Aorta (tissue), 5 donors: ENCODE measurements at regions not wholly inside any gene's neighbourhood (a gene's known extent, or its start where the extent isn't known, plus 50 kb on each side); places are given as distances from the start of the nearest gene placed in this dataset.
"Not testable (repeated sequence)": the region's sequence is repeated elsewhere in the genome, so short reads cannot be mapped to it uniquely, and the experiment has no call there.

ENCODE experiments used
- ATAC-seq: fragments of 200-7000 bp; cut with Tn5 transposase; one replicate; pipeline ENCODE4 v1.9.1; 2022; ENCODE audit warnings: moderate library complexity; ENCODE audit not compliant: low FRiP score
- DNase-seq, 2 donors: peaks; one replicate each; pipeline ENCODE4 v3.0.0-alpha.2; 2020
- H3K27ac ChIP-seq, 2 donors: one replicate each; pipeline ENCODE4 v1.5.1; 2013; ENCODE audit warnings: low read length in 2 of 2, mild to moderate bottlenecking in 2 of 2, moderate library complexity in 2 of 2, control low read depth in 1 of 2, inconsistent platforms in 1 of 2, low read depth in 1 of 2
- H3K27me3 ChIP-seq, 2 donors: one replicate each; pipeline ENCODE4 v1.6.1; 2013; ENCODE audit warnings: control low read depth in 1 of 2, low read length in 1 of 2, mild to moderate bottlenecking in 1 of 2, moderate library complexity in 1 of 2; ENCODE audit not compliant: insufficient read depth in 2 of 2, control insufficient read depth in 1 of 2
- H3K36me3 ChIP-seq, 2 donors: one replicate each; pipeline ENCODE4 v1.6.1; 2013; ENCODE audit warnings: control low read depth in 1 of 2, low read length in 1 of 2, mild to moderate bottlenecking in 1 of 2; ENCODE audit not compliant: insufficient read depth in 2 of 2, control insufficient read depth in 1 of 2
- H3K4me1 ChIP-seq, 2 donors: one replicate each; pipeline ENCODE4 v1.6.1; 2013; ENCODE audit warnings: low read length in 2 of 2, control low read depth in 1 of 2, mild to moderate bottlenecking in 1 of 2, moderate library complexity in 1 of 2; ENCODE audit not compliant: insufficient read depth in 2 of 2, control insufficient read depth in 1 of 2
- H3K4me3 ChIP-seq, 2 donors: one replicate each; pipeline ENCODE4 v1.5.1; 2013; ENCODE audit warnings: low read length in 2 of 2, control low read depth in 1 of 2, mild to moderate bottlenecking in 1 of 2
- H3K9me3 ChIP-seq: one replicate; pipeline ENCODE4 v1.6.1; 2013; ENCODE audit warnings: mild to moderate bottlenecking, low read length; ENCODE audit not compliant: control insufficient read depth
- WGBS, 2 donors: extraction: QIAGEN DNeasy Blood & Tissue Kit; methylation state at CpG; one replicate each; pipeline ENCODE4 v1.1.7; 2013; 5-methylcytosine and 5-hydroxymethylcytosine counted together
- intact Hi-C, 2 donors: fragments of 100-400 bp; cut with DNase I; formaldehyde crosslinking; loops; one replicate each; pipeline versions ENCODE4 v1.14.2 to v1.15.0; 2022
- donor health status: healthy with polysubstance abuse.
- donor health status: Bipolar disorder and iron deficiency.
- donor health status: DM: no; HTN: no; CAD: no.
- donor health status: DM: no; HTN: no; CAD: no.
- donor health status: DM: yes; HTN: yes; CAD: no.

DNA sequence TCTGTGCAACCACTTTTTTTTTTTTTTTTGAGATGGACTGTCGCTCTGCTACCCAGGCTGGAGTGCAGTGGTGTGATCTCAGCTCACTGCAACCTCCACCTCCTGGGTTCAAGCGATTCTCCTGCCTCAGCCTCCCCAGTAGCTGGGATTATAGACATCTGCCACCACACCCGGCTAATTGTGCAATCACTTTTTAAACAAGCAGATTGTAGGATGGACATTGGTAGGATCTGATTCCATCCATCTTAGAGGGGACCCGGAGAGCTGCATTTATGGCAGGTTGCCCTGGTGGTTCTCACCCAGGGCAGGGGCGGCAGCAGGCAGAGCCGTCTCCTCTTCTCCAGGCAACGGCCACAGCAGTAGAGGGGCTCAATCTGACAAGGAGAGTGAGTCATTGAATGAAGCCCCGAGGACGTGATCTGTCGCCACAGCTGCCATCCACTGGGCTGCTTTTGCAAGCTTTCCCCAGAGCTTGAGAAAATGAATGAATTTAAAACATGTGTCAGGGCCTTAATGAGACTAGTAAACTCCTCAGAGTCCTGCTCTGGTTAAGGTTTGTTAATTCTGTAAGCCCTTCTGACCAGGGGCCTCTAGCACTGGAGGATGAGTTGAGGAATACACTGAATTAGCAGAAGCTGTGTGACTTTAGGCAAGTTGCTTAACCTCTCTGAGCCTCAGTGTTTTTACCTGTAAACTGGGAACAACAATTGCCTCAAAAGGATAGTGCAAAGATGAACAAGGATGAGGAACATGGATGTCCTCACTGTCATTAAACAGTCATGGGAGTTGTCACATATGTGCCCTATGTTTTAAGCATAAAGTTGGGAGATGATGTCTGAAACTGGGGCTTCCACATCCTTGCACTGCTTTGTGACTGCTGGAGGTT, 129.1 kb downstream of the ASB7 start:
- WGBS, 2 donors = 91 to 92% methylated on average over 10 of the region's 10 CpGs
- intact Hi-C loops = no loop called here
- no peaks in the 10 kb centered on the region for H3K36me3 ChIP-seq

GRCh38 chr15:100732211-100733055, 130.0 kb downstream of the ASB7 start:
- H3K4me1 ChIP-seq = peaks cover 2 to 7% of the 10 kb centered on the region in 2 donors
- intact Hi-C loops = no loop called here
- no peaks in the 10 kb centered on the region for H3K36me3 ChIP-seq
- ATAC-seq (no peak), DNase-seq (peak in 1 of 2 donors; percentile 60)
- no peaks in the 10 kb centered on the region for H3K27me3 ChIP-seq
- no peaks in the 10 kb centered on the region for H3K9me3 ChIP-seq
- no peak overlapping the region for H3K27ac ChIP-seq
- no peak overlapping the region for H3K4me3 ChIP-seq
- 78 to 82% methylated on average over 7 of the region's 7 CpGs for WGBS, 2 donors

More for the DNA sequence above, 129.1 kb downstream of the ASB7 start:
- Histone ChIP-seq H3K27me3 (no peaks in the 10 kb centered on the region), H3K27ac (no peak overlapping the region), H3K4me3 (no peak overlapping the region), H3K9me3 (no peaks in the 10 kb centered on the region), H3K4me1 (peaks cover 2 to 7% of the 10 kb centered on the region in 2 donors)
- ATAC-seq (no peak), DNase-seq (peak in 1 of 2 donors; percentile 31)

DNA sequence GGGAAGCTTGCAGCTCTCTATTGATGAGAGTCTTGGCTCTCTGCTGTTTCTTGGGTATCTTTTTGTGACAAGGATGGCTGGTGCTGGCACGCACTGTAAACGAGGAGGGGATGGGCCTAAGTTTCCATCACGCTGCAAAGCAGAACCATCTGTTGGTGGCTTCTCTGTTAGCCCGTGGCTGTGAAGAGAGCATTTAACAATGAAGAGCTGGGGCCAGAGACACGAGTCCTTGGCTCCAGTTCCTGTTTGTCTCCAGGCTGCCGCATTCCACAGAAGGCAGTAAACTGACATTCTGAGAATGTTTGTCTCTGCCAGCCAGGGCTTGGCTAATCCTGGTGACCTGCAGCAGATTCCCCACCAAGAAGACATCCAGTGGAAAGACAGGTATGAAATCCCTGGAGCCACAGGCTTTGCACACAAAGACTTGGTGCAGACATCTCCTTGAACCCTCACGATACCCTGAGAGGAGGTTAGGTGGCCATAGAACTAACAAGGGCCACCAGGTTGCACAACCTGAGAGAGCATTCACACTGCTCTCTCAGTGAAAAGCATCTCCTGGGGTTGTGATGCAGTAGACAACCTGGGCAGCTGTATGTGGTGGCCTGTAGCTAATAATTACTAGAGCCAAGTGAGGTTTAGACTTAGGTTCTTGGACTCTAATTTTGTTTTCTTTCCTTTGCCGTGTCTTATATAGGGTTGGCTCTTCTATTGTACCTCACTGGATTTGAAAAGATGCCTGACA, 130.9 kb downstream of the ASB7 start:
- H3K27ac ChIP-seq = no peak overlapping the region
- peak in 1 of 2 donors; percentile 68 for DNase-seq

DNA sequence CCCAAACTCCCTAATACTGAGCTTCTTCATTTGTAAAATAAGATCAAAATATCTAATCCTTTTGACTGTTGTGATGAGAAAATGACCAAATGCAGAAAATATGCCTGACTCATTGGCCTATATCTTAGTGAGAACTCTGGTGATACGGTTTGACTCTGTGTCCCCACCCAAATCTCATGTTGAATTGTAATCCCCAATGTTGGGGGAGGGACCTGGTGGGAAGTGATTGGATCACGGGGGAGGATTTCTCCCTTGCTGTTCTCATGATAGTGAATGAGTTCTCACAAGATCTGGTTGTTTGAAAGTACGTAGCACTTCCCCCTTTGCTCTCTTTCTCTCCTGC, 131.4 kb downstream of the ASB7 start:
- H3K4me1 ChIP-seq, H3K36me3 ChIP-seq, ATAC-seq, intact Hi-C loops, H3K27me3 ChIP-seq, H3K4me3 ChIP-seq, DNase-seq, H3K9me3 ChIP-seq, H3K27ac ChIP-seq: not testable (repeated sequence)
- 37 to 55% methylated on average over 3 of the region's 3 CpGs for WGBS, 2 donors

More for the DNA sequence above, 130.9 kb downstream of the ASB7 start:
- no peaks in the 10 kb centered on the region for H3K27me3 ChIP-seq
- no peak for ATAC-seq
- no peak overlapping the region for H3K4me3 ChIP-seq
- no peaks in the 10 kb centered on the region for H3K9me3 ChIP-seq
- H3K36me3 ChIP-seq = no peaks in the 10 kb centered on the region
- intact Hi-C loops = no loop called here
- H3K4me1 ChIP-seq = peaks cover 2 to 7% of the 10 kb centered on the region in 2 donors
- 44 to 50% methylated on average over 8 of the region's 8 CpGs for WGBS, 2 donors

- Histone ChIP-seq H3K4me1 (peaks cover 2 to 7% of the 10 kb centered on the region in 2 donors), H3K27ac (no peak overlapping the region), H3K36me3 (no peaks in the 10 kb centered on the region), H3K4me3 (no peak overlapping the region), H3K9me3 (no peaks in the 10 kb centered on the region), H3K27me3 (no peaks in the 10 kb centered on the region)
- WGBS, 2 donors = 96 to 97% methylated on average over 5 of the region's 5 CpGs
- intact Hi-C loops = no loop called here
- DNase-seq = no peak
- ATAC-seq = no peak
Observed at GRCh38 chr15:100734586-100734985, 132.2 kb downstream of the ASB7 start.

DNA sequence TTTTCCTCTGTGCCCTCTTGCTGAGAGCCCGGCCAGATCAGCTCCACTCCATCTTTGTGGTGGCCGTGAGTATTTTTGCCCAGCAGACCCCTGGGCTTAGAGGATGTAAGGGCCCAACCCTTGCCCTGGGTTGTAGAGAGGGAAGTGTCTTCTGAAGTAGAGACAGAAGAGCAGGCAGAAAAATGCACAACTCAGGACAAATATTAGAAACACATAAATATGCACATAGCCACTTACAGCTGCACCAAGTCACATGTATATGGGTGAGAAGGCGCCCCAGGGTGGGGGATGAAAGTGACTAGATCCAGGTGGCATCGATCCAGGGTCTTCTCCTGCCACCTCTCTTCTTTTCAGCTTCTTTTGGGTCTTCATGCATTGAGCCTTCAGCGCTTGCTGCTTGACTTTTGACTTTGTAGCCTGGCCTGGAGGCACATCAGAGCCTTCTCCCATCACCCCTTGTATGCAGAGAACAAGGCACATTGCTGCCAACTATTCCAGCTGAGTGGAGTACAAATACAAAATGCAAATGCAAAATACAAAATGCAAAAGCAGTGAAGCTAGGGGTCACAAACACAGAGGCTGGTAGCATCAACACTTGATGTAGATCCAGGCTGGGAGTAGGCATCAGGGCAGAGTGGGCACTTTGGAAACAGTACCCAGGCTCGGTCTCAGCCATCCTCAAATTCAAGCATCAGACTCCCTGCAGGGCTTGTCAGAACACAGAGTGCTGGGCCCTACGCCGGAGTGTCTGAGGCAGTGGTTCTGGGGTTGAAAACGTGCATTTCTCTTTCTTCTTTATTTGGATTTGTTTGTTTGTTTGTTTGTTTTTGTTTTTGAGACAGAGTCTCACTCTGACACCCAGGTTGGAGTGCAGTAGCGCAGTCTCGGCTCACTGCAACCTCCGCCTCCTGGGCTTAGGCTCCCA, 133.0 kb downstream of the ASB7 start:
- Histone ChIP-seq H3K27ac (no peak overlapping the region), H3K27me3 (no peaks in the 10 kb centered on the region), H3K9me3 (no peaks in the 10 kb centered on the region), H3K4me1 (peaks cover 2 to 7% of the 10 kb centered on the region in 2 donors), H3K4me3 (no peak overlapping the region), H3K36me3 (no peaks in the 10 kb centered on the region)
- intact Hi-C loops = no loop called here
- no peak for DNase-seq
- 91 to 93% methylated on average over 12 of the region's 12 CpGs for WGBS, 2 donors
- ATAC-seq = no peak

GRCh38 chr15:100737214-100737613, 134.8 kb downstream of the ASB7 start:
- Histone ChIP-seq H3K36me3 (no peaks in the 10 kb centered on the region), H3K4me3 (no peak overlapping the region), H3K9me3 (no peaks in the 10 kb centered on the region), H3K4me1 (peaks cover 2 to 7% of the 10 kb centered on the region in 2 donors), H3K27me3 (no peaks in the 10 kb centered on the region), H3K27ac (no peak overlapping the region)
- no peak for ATAC-seq
- intact Hi-C loops = no loop called here
- no peak for DNase-seq
- WGBS, 2 donors = 93 to 95% methylated on average over 12 of the region's 12 CpGs

DNA sequence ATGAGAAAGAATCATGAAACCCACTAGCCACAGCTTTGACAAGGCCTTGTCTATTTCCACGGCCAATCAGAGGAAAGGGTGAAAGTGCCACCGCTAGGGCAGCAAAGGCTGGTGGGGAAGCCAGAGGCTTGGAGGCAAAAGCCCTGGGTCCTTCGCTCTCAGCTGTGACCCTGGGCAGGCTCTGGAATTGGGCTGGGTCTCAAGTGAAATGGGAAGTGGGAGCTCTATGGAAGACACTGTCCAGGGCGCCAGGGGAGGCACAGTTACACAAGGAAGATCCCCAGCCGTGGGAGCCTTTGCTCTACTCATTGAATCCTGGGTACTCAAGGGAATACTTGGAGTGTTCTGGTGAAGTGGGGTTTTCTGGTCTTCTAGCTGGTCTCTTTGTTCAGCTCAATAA, 136.2 kb downstream of the ASB7 start:
- ATAC-seq = peak; percentile 22

More for the DNA sequence above, 136.2 kb downstream of the ASB7 start:
- no peaks in the 10 kb centered on the region for H3K27me3 ChIP-seq
- DNase-seq = no peak
- intact Hi-C loops = no loop called here
- H3K4me3 ChIP-seq = no peak overlapping the region
- H3K9me3 ChIP-seq = no peaks in the 10 kb centered on the region
- H3K36me3 ChIP-seq = no peaks in the 10 kb centered on the region
- WGBS, 2 donors = 66 to 72% methylated on average over 5 of the region's 5 CpGs
- no peak overlapping the region for H3K27ac ChIP-seq
- H3K4me1 ChIP-seq = no peaks in the 10 kb centered on the region
